Stimulated activated CD4-positive, alpha-beta T cell treated with anti-CD3 and anti-CD28 coated beads, TNF-alpha, amount 100 ng/mL, for 24 hours (primary cell): ENCODE measurements at regions not wholly inside any gene's neighbourhood (a gene's known extent, or its start where the extent isn't known, plus 50 kb on each side); places are given as distances from the start of the nearest gene placed in this dataset.

ENCODE experiments used
- DNase-seq, 3 experiments: peaks; one replicate each; pipeline ENCODE4 v3.0.0-alpha.2; 2020; ENCODE audit warnings: low read depth in 3 of 3

DNA sequence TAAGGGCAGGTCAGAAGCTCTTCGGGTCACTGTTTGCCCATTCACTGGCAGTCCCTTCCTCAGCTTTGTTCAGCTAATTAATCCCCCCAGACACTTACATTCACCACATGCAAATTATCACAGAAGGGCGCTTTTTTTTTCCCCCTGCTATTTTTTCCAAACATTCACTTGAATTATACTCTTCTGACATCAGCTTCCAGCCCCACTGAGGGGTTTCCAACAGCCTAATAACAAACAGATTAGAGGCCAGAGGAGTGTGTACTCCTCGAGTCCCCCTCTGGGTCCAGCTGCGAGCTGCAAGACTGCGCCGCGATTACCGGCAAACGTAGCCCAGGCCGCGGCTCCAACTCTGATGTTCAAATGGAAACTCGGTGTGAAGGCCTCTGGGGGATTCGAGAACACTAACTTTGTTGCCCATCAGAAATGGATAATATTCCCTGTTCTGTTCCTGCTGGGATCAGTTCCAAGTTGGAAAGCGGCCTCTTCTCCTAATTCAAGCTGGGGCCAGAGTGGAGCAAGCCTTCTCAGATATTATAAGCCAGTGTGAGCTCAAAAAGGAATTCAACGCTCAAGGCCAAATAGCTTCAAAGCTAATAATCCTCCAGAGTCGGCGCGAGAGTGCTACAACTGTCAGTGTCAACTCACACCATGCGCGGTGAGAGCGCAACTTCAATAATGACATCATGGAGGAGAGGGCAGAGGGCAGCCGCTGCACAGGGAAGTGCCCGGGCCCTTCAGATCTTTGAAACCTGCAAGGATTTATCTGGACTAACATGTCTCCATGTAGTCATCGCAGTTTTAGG lies 560.8 kb downstream of the BNC2 start:
- no peak for DNase-seq

DNA sequence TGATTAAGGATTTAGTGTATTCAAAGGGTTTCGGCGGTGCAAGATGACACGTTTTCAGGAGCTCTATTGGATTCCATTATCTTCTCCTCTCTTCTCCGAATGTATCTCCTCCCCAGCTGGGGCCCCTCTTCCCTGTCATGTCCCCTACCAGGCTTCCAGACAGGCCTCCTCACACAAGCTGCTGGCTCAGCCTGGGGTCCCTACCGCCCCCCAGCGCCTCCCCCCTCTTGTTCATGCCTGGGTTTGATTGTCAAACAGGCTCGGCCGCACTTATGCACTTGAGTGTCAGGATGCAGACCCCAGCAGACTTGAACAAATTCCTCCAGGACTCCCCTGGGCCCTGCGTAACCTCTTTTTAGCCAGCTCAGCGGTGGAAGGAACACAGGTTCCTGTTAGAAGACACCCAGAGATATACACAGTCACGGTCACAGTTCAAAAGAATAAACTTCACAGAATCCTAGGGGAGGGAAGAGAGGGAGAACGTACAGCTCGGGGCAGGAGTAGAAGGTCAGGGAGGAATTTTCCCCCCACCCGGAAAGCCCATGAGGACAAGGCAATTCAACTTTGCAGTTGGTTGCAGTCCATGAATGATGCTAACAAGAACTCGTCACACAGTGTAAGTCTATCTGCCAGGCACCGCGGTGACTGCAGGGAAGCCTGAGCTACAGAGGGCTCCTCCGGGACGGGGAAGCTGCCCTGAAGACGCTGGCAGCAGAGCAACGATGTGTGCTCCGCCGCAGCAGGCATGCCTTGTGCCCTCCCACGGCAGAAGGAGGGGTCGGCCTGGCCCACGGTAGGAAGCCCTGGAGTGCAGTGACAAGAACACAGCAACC lies 560.0 kb downstream of the BNC2 start:
- no peak for DNase-seq

DNA sequence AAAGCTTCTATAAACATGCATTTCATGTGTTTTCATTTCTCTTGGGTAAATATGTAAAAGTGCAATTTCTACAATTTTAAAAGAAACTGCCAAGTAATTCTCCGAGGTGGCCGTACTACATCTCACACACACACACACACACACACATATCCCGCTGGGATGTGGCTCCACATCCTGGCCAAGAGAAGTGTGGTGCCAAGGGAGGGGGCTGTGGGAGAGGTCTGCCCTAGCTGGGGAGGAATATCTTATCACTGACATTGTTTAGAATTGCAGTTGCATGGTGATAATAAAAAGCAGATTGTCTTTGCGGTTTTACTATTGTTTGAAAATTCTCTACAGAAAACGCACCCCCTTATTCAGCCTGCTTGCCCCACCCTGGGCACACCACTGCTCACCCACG lies 558.4 kb downstream of the BNC2 start:
- no peak for DNase-seq

DNA sequence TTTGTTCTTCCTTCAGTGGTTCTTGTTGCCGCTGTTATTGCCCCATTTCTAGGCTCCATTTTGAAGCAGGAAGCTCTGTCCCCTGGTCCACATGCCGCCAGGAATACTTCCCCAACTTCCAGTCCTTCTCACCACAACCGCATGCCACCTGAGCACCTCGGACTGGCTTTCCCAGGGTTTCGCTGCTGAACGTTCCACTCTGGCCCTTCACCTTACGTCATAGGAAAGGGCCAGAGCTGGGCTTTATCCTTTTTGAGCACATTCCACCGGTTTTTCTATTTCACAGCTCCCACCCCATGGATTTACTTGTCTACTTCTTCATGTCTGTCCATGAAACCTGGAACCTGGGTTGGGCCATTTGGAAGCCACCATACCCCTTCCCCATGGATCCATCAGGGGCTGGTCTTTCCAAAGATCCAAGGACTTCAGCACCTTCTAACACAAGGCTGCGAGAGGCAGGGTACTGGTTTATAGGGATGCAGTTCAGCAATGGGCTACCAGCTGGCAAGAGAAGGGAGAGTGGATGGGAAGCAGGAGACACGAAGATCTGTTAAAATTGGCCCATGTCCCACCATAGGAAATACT lies 557.4 kb downstream of the BNC2 start:
- DNase-seq = no peak

DNA sequence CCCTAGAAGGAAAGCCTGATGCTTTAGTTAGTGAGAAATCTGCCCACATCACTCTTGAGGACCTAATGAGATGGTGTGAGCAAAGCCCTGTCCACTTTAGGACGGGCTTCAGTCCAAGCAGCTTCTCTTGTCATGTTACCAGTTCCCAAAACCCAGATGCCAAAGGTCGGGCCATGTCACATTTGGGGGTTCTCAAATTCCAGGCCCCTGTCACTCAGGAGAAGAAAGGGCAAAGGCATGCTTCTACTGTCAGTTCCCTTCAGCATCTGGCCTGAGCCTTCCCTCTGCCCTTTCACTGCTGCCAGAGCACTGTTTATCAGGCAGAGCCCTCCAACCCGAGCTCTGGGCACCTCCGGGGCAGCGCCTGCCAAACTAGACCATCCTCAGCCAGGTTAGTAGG lies 556.0 kb downstream of the BNC2 start:
- DNase-seq = no peak

DNA sequence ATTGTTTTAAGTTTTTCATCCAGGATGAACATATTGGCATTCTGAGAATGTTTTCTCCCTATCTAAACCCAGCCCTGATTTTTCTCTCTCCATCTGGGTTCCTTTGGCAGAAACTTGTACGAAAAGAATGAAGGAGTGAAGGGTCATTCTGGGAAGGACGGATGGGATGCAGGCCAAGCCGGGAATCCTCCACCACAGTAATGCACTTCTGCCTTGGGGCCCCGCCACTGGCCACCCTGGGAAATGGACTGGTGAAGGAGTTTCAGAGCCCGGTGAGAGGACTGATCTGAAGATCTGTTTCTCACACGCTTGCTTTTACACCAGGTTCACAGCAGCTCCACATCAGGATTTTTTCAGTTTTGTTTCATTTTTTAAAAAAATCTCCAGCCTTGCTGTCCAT lies 554.8 kb downstream of the BNC2 start:
- no peak for DNase-seq

DNA sequence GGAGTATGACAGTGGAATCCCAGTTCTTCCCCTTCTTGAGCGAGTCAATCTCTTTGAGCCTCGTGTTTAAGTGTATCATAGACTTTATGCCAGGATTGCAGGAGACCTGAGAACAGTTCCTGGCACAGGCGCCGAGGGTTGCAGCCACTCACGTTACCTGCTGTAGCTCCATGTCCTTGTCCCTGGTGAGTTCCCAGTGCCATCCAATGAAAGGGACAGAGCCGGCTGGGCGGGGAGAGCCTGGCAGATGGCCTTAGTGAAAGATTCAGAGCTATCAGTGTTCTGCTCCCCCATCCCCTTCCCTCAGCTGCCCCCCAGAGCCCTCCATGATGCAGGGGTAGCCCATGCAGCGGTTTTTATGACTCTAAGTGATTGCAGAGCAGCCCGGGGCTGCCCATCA lies 554.0 kb downstream of the BNC2 start:
- no peak for DNase-seq

DNA sequence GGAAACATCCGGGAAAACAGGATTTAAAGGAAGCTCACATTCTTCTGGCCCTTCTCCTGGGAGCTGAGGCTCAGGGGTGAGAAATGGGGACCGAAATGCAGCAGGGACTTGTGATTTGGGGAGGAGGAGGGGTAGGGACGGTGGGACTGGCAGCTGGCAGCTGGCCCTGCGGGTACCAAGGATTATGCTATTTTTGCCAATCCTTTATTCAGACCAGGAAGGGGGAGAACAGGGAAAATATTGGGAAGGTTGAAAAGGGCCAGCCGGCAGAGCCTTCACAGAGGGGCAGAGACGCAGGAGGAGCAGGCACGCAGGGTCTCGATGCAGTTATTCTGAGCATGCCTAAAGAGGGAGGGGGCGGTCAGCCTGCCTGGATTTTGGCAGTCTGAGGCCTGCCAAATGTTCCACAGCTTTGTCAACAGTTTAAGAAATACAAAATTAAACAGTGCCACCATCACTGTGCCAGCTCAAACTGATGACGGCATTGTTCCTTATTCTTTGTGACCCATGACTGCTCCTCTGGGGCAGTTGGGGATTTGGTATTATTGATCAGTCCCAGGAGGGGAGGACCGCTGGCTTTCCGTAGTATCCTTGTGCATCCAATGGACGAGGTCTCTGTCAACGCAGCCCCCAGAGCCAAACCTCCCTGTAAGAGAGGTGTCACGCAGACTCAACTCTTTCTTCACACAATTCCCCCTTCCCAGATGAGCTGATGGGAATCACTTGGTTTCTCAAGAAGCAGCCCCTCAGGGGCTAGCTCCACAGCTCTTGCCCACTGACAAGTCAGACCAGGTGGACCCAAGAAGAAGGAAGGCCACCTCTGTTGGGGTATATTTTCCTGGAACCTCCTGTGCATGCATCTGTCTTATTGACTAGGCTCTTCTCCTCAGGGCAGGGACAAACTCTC lies 553.3 kb downstream of the BNC2 start:
- DNase-seq = no peak

DNA sequence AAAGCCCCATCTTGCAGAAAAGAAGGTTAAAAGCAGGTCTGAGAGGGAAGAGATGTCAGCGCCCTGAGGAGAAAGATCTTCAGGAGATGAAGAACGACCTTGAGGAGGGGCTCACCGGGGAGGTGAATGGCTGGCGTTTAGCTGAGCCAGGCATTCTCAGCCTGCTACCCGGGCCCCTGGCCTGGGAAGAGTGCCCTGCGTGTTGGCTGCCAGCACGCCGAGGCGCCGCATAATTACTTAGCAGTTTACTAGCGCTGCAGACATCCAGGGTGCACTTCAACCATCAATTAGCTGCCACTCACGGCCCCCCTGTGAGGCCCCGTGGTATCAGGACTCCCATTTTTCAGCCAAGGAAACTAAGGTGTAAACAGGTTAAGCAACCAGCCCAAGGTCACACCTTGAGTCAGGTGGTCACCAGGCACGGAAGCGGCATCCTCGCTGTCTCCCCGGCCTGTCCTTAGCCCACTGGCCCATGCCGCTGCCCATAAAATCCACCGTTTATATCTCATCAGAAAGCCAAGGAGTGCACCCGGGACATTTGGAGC lies 551.9 kb downstream of the BNC2 start:
- DNase-seq = no peak

DNA sequence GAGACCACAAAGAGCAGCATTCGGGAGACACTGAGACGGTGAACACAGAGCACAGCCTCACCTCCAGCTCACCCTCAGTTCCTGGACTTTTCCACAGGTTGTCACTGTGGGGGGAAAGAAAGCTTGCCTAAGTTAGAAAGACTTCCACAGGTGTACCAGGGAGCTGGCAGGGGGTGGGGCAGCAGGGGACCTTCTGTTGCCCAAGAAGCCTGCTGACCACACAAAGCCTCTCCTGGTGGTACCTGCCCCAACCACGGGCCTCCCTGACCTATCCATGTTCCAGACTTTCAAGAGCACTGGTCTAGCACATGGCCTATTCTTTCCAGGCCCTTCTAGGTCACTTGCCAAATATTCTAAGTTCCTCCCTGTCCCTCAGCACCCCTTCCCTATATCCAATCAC lies 550.8 kb downstream of the BNC2 start:
- DNase-seq = no peak

DNA sequence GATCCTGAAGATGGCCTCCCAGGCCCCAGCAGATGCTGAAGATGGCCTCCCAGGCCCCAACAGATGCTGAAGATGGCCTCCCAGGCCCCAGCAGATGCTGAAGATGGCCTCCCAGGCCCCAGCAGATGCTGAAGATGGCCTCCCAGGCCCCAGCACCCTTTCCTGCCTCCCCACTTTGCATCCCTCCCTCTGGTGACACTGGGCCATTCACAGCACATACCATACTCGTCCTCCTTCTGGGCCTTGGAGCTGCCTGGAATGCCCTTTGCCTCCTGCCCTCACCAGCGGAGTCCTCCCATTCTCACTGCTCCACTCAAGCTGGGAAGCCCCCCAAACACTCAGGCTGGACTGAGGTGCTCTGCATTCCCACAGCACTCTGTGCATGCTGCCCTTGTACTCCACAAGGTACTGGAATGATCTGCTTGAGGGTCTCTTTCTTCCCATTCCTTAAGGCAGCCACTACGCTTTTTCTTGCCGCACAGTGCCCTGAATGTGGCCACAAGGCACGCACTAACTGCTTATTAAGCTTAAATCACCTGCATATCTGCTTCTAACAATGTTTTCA lies 550.0 kb downstream of the BNC2 start:
- no peak for DNase-seq

DNA sequence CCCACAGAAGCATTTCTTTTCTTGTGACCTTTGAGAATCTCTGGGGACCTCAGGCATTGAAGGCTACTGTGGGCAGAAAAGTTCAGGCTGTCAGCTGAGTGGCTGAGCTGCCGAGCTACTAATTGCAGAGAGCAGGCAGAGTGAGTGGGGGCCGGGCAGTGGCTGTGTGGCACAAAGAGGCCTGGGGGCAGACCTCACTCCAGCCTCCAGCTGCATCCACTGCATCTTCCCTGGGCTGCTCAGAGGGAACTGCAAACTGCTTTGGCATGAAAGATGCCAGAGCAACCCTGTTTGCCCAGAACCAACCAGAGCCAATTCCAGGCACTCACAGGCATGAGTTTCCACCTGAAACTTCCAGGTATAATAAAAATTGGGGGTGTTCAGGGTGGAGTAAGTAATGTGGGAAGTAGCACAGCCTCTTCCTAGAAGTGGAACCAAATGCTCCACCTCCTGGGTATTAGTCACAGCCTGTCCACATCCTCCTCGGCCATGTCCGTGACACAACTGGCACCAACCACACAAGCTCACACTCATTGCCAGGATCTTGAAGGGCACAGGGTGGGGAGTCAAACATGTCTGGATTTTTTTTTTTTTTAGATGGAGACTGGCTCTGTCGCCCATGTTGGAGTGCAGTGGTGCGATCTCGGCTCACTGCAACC lies 548.9 kb downstream of the BNC2 start:
- no peak for DNase-seq

DNA sequence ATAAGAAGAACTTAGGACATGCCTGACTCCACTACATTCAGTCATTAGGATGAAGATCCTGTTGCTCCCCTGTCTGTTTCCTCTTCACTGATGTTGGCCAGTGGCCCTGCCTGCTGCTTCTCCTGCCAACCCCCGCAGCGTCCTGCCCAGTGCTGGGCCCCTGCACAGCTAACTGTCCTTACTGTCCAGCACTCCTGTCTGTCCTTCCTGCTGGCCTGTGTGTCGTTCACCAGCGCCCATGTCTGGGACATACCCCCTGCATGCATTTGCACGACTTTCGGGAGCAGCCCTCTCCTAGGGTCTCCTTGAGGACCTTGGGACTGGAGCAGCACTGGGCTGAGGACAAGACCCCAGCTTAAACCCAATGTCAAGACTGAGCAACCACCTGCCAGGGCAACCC lies 547.6 kb downstream of the BNC2 start:
- DNase-seq = no peak

DNA sequence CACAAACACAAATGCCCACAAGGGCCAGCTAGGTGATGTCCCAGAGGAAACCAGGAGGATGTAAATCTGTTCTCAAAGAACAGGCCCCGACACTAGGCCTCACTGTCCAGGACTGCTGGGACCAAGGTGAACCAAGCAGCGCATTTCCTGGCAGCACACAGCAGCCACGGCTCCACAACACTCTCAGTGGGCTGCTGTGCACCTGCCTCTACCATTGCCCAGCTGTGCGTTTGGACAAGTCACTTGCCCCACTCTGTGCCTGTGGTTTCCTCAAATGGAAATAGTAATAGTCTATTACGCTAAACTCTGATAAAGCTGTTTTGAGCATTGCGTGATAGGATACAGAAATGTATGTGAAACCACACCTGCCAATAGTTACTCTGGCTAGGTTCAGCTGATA lies 544.5 kb downstream of the BNC2 start:
- DNase-seq = no peak

DNA sequence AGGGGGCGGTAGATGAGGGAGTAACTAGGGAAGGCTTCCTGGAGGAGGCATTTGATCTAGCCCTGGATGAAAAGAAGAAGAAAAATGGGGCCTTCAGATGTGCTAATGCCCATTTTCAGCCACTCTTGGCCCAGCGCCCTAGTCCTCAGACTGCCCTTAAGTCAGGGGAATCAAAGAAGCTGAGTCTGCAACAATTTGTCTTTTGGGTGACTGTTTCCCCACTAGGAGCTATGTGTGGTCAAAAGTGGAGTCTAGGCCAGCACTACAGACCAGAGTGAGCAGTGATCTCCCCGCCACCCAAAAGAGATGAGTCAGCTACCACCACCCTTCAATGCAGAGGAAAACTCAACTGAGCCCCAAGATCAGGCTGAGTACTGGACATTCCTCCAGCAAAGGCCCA lies 542.1 kb downstream of the BNC2 start:
- no peak for DNase-seq

DNA sequence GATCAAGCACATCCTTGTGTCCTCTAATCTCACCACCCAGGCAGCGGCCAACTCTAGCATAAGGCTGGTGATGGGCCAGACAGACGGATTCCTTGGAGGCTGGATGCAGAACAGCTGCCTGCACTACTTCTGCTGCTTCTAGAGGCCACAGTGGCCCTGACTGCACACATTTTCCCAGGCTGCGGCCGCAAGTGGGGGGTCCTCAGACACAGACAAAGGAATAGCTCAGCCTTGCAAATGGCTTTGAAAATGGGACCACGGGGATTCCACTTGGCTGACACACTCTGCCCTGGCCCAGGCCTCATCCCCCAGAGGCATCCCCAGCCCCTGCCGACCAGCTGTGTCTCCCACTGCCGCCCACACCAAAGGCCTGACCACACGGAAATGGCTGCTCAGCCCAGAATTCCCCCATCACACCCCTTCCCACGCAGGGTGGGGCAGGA lies 540.8 kb downstream of the BNC2 start:
- DNase-seq = no peak

DNA sequence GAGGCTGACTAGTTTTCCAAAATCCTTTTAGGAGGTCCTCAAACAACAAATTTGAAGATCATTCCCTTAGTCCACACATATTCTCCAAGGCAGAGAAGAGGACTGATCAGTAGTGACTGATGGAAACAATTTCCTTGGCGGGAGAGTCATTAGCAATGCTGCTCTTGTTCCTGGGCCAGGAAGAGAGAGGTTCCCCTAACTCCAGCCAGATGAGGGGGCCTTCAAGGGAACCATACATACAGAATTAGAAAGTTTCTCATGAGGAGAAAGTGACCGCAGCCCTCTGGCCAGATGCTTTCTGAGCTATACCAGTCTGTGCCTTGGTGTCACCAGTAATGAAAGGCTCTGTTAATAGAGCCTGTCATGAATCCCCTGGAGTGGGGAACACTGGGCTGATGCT lies 539.4 kb downstream of the BNC2 start:
- DNase-seq = no peak

DNA sequence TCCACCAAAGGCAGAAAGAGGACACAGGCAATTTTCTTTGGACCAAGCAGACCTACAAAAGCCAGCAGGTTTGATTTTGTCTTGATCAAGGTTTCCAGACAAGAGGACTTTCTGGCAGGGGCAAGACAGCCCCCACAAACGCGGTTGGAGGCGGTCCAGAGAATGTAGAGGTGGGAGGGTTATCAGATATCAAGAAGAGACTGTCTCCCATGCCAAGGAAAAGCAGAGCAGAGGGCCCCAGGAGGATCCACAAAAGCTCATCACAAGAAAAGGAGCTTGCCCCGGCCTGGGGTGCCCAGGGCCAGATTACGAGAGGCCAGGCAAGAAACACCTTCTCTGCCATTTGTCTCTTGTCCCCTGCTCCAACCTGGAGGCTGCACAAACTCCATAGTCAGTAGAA lies 538.9 kb downstream of the BNC2 start:
- DNase-seq = no peak

DNA sequence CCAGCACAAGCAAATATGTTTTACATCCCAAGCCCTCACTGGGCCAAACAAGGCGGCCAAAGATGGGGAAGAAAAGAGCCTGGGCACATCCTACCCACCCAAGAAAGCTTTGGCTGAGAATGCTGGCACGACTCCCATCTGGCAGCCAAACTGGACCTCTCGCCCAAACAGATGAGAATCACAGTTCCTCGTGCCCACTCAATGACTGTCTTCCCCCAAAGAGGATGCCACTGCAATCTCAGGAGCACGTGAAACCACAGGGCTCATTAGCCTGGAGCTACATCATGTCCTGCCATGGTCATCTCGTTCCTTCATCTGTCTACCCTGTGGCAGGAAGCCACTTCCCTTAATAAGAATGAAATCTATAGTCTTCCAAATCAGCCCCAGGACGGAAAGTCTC lies 536.8 kb downstream of the BNC2 start:
- DNase-seq = no peak

DNA sequence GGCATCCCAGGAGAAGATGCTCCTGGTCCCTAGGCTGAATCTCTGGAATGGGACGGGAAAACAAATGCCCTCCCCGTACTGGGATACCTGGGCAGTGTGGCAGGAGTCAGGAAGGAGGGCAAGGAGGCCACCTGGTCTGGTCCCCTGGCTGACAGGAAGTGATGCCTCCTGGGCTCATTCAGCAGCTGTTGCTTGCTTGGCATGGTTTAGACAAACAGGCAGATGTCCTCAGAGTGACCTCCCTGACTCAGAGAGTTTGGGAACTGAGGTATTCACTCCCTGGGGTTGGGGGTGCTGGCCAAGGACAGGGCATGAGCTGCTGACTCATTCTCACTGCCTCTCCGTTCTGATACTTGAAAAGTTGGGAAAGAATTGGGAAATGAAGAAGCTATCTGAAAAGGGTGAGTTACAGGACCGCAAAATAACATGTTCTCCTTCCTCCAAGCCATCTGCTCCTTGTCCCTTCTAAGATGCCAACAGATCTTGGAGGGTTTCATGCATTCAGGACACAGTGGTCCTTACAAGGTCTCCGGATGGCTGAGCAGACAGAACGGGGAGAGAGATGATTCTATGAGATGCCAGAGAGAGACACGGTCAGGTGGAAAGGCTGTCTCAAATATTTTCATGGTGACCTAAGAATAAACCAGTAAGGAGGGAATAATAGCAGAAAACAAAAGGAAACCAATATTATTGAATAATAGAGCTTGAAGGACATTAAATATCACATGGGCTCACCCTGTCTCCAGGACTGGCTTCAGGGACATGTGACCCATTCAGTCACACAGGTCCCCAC lies 534.5 kb downstream of the BNC2 start:
- no peak for DNase-seq
